Gastrocnemius medialis (tissue), 4 donors: ENCODE measurements at regions not wholly inside any gene's neighbourhood (a gene's known extent, or its start where the extent isn't known, plus 50 kb on each side); places are given as distances from the start of the nearest gene placed in this dataset.
"Not testable (repeated sequence)": the region's sequence is repeated elsewhere in the genome, so short reads cannot be mapped to it uniquely, and the experiment has no call there.

Experiments used
- POLR2A ChIP-seq, 2 donors: fragments of 450-650 bp; IDR thresholded peaks; one replicate each; pipeline ENCODE4 v1.6.1; 2017; ENCODE audit warnings: antibody characterized with exemption in 2 of 2, mild to moderate bottlenecking in 2 of 2, moderate library complexity in 2 of 2
- TF ChIP-seq, protein P1 (sequence below), 5 experiments: fragments of 450-650 bp in 3 of 5; fragments of 200-600 bp in 2 of 5; sonication (generic) in 2 of 5; IDR thresholded peaks in 4 of 5; conservative IDR thresholded peaks in 1 of 5; 1 replicate in 4 of 5; 2 replicates in 1 of 5; pipeline ENCODE4 v1.5.1; 2016 to 2019; ENCODE audit warnings: antibody characterized with exemption in 5 of 5, mild to moderate bottlenecking in 3 of 5, moderate library complexity in 3 of 5

DNA sequence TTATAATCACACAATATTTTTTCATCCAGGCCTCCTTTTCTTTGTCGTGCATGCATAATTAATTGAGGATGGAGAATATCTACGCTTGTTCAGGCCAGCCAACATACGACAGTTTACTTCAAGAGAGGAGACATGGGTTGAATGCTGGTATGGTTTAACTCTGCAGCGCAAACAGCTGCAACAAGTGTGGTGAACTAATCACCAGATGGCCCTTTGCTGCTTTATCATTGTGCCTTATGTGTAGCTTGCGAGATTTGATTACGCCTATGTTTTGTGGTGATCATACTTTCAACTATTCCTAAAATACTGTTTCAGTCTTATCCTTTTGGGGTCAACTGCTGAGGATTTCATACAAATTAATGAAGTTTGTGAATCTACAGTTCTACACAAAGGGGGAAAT lies 105.6 kb downstream of the IGLL1 start:
- TF ChIP-seq, protein P1, sequence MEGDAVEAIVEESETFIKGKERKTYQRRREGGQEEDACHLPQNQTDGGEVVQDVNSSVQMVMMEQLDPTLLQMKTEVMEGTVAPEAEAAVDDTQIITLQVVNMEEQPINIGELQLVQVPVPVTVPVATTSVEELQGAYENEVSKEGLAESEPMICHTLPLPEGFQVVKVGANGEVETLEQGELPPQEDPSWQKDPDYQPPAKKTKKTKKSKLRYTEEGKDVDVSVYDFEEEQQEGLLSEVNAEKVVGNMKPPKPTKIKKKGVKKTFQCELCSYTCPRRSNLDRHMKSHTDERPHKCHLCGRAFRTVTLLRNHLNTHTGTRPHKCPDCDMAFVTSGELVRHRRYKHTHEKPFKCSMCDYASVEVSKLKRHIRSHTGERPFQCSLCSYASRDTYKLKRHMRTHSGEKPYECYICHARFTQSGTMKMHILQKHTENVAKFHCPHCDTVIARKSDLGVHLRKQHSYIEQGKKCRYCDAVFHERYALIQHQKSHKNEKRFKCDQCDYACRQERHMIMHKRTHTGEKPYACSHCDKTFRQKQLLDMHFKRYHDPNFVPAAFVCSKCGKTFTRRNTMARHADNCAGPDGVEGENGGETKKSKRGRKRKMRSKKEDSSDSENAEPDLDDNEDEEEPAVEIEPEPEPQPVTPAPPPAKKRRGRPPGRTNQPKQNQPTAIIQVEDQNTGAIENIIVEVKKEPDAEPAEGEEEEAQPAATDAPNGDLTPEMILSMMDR (IDR thresholded peaks at IDR 0.05 in 4 of 5, conservative IDR thresholded peaks at IDR 0.05 in 1 of 5) = not testable (repeated sequence)
- TF ChIP-seq POLR2A (IDR thresholded peaks at IDR 0.05) = not testable (repeated sequence)
